ENCODE measurements at regions not wholly inside any gene's neighbourhood (a gene's known extent, or its start where the extent isn't known, plus 50 kb on each side); places are given as distances from the start of the nearest gene placed in this dataset.

- Mint-ChIP-seq H3K27ac (no peak overlapping the region), H3K9me3 (peaks cover 3% of the 10 kb centered on the region; the same call in 1 of the 3 replicates)
- no peak for TF ChIP-seq ZNF114 (CRISPR knock-in tag; IDR thresholded peaks at IDR 0.05)
- TF ChIP-seq, protein P1, sequence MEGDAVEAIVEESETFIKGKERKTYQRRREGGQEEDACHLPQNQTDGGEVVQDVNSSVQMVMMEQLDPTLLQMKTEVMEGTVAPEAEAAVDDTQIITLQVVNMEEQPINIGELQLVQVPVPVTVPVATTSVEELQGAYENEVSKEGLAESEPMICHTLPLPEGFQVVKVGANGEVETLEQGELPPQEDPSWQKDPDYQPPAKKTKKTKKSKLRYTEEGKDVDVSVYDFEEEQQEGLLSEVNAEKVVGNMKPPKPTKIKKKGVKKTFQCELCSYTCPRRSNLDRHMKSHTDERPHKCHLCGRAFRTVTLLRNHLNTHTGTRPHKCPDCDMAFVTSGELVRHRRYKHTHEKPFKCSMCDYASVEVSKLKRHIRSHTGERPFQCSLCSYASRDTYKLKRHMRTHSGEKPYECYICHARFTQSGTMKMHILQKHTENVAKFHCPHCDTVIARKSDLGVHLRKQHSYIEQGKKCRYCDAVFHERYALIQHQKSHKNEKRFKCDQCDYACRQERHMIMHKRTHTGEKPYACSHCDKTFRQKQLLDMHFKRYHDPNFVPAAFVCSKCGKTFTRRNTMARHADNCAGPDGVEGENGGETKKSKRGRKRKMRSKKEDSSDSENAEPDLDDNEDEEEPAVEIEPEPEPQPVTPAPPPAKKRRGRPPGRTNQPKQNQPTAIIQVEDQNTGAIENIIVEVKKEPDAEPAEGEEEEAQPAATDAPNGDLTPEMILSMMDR (conservative IDR thresholded peaks at IDR 0.05; ENCODE audit: low read depth in 2 of 2) = no peak
- TF ChIP-seq POLR2AphosphoS5 (IDR thresholded peaks at IDR 0.05; ENCODE audit: low read depth) = no peak
- TF ChIP-seq, protein P2, sequence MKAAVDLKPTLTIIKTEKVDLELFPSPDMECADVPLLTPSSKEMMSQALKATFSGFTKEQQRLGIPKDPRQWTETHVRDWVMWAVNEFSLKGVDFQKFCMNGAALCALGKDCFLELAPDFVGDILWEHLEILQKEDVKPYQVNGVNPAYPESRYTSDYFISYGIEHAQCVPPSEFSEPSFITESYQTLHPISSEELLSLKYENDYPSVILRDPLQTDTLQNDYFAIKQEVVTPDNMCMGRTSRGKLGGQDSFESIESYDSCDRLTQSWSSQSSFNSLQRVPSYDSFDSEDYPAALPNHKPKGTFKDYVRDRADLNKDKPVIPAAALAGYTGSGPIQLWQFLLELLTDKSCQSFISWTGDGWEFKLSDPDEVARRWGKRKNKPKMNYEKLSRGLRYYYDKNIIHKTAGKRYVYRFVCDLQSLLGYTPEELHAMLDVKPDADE (IDR thresholded peaks at IDR 0.05) = no peak
- TF ChIP-seq, protein P3, sequence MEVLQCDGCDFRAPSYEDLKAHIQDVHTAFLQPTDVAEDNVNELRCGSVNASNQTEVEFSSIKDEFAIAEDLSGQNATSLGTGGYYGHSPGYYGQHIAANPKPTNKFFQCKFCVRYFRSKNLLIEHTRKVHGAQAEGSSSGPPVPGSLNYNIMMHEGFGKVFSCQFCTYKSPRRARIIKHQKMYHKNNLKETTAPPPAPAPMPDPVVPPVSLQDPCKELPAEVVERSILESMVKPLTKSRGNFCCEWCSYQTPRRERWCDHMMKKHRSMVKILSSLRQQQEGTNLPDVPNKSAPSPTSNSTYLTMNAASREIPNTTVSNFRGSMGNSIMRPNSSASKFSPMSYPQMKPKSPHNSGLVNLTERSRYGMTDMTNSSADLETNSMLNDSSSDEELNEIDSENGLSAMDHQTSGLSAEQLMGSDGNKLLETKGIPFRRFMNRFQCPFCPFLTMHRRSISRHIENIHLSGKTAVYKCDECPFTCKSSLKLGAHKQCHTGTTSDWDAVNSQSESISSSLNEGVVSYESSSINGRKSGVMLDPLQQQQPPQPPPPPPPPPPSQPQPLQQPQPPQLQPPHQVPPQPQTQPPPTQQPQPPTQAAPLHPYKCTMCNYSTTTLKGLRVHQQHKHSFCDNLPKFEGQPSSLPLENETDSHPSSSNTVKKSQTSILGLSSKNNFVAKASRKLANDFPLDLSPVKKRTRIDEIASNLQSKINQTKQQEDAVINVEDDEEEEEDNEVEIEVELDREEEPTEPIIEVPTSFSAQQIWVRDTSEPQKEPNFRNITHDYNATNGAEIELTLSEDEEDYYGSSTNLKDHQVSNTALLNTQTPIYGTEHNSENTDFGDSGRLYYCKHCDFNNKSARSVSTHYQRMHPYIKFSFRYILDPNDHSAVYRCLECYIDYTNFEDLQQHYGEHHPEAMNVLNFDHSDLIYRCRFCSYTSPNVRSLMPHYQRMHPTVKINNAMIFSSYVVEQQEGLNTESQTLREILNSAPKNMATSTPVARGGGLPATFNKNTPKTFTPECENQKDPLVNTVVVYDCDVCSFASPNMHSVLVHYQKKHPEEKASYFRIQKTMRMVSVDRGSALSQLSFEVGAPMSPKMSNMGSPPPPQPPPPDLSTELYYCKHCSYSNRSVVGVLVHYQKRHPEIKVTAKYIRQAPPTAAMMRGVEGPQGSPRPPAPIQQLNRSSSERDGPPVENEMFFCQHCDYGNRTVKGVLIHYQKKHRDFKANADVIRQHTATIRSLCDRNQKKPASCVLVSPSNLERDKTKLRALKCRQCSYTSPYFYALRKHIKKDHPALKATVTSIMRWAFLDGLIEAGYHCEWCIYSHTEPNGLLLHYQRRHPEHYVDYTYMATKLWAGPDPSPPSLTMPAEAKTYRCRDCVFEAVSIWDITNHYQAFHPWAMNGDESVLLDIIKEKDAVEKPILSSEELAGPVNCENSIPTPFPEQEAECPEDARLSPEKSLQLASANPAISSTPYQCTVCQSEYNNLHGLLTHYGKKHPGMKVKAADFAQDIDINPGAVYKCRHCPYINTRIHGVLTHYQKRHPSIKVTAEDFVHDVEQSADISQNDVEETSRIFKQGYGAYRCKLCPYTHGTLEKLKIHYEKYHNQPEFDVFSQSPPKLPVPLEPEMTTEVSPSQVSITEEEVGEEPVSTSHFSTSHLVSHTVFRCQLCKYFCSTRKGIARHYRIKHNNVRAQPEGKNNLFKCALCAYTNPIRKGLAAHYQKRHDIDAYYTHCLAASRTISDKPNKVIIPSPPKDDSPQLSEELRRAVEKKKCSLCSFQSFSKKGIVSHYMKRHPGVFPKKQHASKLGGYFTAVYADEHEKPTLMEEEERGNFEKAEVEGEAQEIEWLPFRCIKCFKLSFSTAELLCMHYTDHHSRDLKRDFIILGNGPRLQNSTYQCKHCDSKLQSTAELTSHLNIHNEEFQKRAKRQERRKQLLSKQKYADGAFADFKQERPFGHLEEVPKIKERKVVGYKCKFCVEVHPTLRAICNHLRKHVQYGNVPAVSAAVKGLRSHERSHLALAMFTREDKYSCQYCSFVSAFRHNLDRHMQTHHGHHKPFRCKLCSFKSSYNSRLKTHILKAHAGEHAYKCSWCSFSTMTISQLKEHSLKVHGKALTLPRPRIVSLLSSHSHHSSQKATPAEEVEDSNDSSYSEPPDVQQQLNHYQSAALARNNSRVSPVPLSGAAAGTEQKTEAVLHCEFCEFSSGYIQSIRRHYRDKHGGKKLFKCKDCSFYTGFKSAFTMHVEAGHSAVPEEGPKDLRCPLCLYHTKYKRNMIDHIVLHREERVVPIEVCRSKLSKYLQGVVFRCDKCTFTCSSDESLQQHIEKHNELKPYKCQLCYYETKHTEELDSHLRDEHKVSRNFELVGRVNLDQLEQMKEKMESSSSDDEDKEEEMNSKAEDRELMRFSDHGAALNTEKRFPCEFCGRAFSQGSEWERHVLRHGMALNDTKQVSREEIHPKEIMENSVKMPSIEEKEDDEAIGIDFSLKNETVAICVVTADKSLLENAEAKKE (CRISPR knock-in tag; IDR thresholded peaks at IDR 0.05) = no peak
- TF ChIP-seq ZNF331 (CRISPR knock-in tag; IDR thresholded peaks at IDR 0.05; ENCODE audit: low read depth) = no peak
- no peak for TF ChIP-seq NANOG (IDR thresholded peaks at IDR 0.05; ENCODE audit: borderline replicate concordance)
Observed at GRCh38 chr5:69035665-69036064, 58.1 kb upstream of the SLC30A5 start.

More at GRCh38 chr5:69035665-69036064, 58.1 kb upstream of the SLC30A5 start:
- ATAC-seq (no peak), DNase-seq (ENCODE audit: low spot score) (no peak)
- Histone ChIP-seq H3K4me3 (no peak overlapping the region), H3K27me3 (ENCODE audit: insufficient read depth) (no peaks in the 10 kb centered on the region), H3K4me2 (no peak overlapping the region), H3K27ac (ENCODE audit: low read depth) (no peak overlapping the region), H3K9me2 (ENCODE audit: insufficient read depth) (no peaks in the 10 kb centered on the region), H4K20me1 (replicated peaks; ENCODE audit: insufficient read depth) (no peaks in the 10 kb centered on the region), H3K4me1 (ENCODE audit: insufficient read depth) (no peaks in the 10 kb centered on the region), H2AFZ (0 out of 2 replicates have a peak overlapping the region, but pooled peaks have one; percentile 28), H3F3A (replicated peaks; ENCODE audit: low read depth) (no peaks in the 10 kb centered on the region), H3K36me3 (ENCODE audit: insufficient read depth) (no peaks in the 10 kb centered on the region), H3K79me2 (replicated peaks; ENCODE audit: insufficient read depth) (no peaks in the 10 kb centered on the region)
- H3K4me1 Mint-ChIP-seq = no peaks in the 10 kb centered on the region
- no peaks in the 10 kb centered on the region for H3K27me3 Mint-ChIP-seq (ENCODE audit: insufficient read depth, low read depth, poor library complexity)
- H3K4me3 Mint-ChIP-seq = no peak overlapping the region
- H3K36me3 Mint-ChIP-seq (ENCODE audit: low read depth) = no peaks in the 10 kb centered on the region

All from GM23338 (cell line).